H54 (cell line): ENCODE measurements at regions not wholly inside any gene's neighbourhood (a gene's known extent, or its start where the extent isn't known, plus 50 kb on each side); places are given as distances from the start of the nearest gene placed in this dataset.
A peak's percentile ranks its signal among the peaks of the same experiment; 100 is the strongest.

Experiments used
- DNase-seq: peaks from one replicate; pipeline ENCODE4 v3.0.0; 2011; ENCODE audit warnings: low spot score, mixed read lengths; ENCODE audit not compliant: insufficient read length
- FAIRE-seq: peaks from 3 replicates; lab custom pipeline; 2011; peaks lifted over from hg19 to GRCh38; lab: Jason Lieb, UNC
- POLR2A ChIP-seq: IDR thresholded peaks from 2 replicates; pipeline ENCODE4 v1.6.1; 2011; ENCODE audit warnings: low read depth, mild to moderate bottlenecking, low read length

GRCh38 chr11:26896719-26897118 is 97.2 kb upstream of the FIBIN start:
- no peak for DNase-seq
- FAIRE-seq, result no peak
- TF ChIP-seq POLR2A, result no peak

DNA sequence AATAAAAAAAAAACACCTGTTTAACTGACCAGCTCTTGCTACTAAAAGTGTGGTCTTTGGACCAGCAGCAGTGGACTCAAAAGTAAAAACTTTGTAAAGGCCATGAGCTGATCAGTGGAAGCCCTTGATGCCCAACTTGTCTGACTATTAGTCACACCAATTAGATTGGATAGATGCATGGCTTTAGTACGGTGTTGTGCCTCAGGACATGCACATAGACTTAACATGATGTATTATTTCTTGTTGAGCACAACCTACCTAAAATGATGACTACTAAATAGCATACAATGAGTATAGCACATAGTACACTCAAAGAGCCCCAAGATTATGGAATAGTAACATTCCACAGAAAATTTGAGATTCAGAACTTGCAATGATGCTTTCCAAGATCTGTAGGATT is 95.1 kb upstream of the FIBIN start:
- TF ChIP-seq POLR2A, result no peak
- DNase-seq, result no peak
- FAIRE-seq, result no peak

DNA sequence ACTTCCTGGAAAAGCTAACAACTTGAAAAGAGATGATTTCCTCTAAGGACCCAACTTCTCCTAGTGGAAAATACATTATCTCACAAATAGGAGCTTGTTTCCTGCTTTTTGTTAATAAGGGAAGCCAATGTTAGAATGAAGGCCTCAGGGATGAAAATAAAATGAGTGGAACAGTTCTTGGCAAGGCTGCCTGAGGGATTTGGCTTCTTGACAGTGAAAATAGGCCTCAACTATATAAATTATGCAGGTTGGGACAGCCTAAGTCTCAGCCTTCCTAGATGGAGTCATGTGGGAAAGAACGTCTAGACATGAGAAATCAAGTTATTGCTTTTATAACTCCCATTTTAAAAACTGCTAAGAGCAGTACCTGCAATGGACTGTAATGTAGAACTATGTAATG is 92.8 kb upstream of the FIBIN start:
- FAIRE-seq (no peak), DNase-seq (no peak)
- TF ChIP-seq POLR2A, result no peak

- no peak for TF ChIP-seq POLR2A
- DNase-seq (no peak), FAIRE-seq (no peak)
Observed at GRCh38 chr11:26904132-26904531, 89.8 kb upstream of the FIBIN start.

DNA sequence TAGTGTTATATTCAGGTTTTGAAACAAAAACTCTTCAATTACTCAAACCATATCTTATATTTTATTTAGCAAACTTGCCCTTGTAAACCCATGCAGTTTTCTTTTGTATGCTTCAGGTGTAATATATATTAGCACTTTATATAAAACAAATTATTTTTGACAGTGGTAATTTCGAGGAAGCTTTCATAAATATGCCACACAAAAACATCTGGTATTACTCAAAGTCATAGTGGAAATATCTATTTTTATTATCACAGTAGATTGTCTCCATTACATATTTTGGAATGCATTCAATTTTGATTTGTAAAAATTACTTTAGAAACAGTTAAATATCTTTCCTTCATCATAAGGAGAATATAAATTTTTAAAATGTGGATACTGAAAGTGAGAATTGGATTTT is 89.1 kb upstream of the FIBIN start:
- FAIRE-seq (no peak), DNase-seq (no peak)
- TF ChIP-seq POLR2A, result no peak

DNA sequence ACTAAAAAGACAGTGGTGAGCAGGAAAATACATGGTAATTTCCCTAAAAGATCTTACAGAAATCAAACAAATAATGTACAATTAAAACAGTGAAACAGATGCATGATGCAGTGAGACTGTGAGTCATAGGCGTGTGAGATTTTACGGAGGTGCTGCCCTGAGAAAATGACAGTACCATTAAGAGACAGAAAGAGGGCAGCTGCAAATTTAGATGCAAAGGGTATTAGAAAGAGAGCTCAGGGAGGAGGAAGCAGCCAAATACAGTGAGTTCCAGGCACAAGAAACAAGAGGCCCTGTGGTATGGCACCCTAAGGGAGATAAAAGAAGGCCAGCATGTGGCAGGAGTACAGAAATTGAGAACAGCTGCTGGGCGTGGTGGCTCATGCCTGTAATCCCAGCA is 88.5 kb upstream of the FIBIN start:
- FAIRE-seq (no peak), DNase-seq (peak; percentile 2)
- TF ChIP-seq POLR2A, result no peak

DNA sequence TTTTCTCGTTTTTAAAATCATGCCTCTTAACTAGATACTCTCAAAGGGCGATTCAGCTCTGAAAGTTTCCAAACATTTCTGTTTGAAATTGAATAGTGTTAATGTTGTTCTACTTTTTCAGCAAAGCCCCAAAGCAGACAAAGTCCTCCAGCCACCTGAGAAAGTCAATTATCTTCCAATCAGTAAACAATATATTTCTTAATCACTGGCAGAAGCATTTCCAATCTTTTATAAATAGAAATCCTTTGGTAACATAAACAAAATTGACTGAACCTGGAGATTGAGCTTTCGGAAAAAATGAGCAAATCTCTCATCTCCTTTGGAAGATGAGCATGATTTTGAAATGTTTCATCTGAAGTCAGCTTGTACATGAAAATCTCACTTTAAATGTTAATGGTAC is 84.4 kb upstream of the FIBIN start:
- DNase-seq (no peak), FAIRE-seq (no peak)
- TF ChIP-seq POLR2A, result no peak

DNA sequence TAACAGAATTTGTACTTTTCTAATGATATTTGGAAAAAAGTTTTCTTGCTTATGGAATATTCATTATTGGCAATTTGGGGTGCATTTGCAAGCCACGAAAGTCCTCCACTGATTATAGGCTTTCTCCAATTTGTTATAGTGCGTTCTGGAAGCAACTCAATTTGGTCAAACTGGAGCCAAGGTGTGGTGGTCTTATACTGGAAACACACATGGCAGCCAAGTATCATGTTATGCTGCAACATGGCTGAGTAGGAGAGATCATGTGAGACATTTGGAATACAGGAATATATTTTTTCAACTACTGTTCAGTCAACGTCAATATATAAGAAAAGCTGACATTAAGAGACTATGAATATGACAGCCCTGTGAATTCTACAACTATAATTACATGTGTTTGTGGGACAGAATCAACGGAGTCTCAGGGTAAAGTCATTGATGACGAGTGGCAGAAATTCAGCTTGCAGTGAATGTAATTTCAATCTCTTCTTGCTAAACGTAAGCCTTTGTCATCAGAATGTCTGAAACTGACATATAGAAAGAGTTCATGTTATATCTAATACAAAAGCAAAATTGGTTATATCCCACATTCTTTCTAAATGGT is 83.8 kb upstream of the FIBIN start:
- FAIRE-seq (no peak), DNase-seq (no peak)
- TF ChIP-seq POLR2A, result no peak

DNA sequence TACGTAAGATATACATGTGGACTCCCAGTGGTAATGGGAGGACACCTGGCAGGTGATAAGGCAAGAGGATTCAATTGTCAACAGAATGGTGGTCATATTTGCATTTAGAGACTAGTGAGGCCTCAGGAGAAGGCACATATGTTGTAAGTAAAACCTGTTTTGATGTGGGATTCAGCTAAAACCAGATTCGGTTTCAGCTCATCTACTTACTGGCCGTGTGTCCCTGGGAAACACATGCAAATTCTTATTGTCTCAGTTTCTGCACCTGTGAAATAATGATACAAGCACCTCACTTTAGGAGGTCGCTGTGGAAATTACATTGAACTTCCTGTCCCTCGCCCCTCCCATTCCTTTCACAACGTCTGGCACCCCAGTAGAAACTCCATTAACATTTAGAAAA is 78.9 kb upstream of the FIBIN start:
- DNase-seq (no peak), FAIRE-seq (no peak)
- no peak for TF ChIP-seq POLR2A

DNA sequence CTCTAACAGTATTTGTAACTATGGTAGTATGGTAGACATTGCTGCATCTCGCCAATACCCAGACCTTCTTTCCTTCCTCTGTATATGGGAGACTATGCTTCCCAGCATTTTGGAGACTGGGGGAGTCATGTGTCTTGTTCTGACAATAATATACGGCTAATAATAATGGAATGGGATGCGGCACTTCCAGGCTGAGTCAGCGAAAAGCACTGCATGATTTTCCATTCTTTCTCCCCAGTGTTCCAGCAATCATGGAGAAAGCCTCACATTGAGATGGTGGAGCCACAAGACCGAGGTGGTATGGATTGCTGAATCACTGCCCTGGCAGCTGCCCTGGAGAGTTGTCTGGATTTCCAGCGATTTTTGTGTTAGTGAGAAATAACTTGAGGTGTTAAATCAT is 77.1 kb upstream of the FIBIN start:
- no peak for TF ChIP-seq POLR2A
- DNase-seq, result no peak
- FAIRE-seq, result no peak

GRCh38 chr11:26928582-26928981 is 65.3 kb upstream of the FIBIN start:
- FAIRE-seq, result no peak
- no peak for TF ChIP-seq POLR2A
- DNase-seq, result no peak

DNA sequence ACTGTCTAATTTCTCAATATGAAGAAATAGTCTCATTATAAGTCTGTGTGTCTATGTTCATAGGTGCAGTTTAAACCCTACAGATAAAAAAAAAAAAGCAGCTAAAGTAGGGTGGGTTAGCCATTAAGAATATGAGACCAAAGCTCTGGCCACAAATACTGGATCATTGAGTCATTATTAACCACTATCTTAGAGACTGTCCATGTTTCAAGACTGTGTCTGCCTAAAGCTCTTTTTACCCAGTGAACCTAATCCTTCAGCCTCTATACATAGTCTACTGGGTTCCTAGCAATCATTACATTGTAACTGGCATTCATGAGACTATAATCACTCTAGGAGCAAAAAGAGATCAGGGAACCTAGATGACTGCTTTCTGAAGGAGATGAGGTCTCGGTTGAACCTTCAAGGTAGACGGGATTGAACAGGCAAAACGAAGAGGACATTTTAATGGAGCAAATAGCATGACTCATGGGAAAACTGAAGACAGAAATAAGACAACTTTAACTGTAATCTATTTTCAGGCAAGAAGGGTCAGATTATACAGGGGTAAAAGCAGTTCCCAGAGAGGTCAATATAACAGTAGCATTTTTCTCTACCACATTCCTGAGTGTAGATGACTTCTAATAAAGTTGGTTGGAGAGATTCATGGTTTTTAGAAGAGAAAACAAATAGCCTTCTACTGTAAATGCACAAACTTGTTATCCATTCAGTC is 64.0 kb upstream of the FIBIN start:
- FAIRE-seq (no peak), DNase-seq (no peak)
- TF ChIP-seq POLR2A, result no peak

- no peak for FAIRE-seq
- no peak for DNase-seq
Observed at GRCh38 chr11:26930518-26931247, 63.2 kb upstream of the FIBIN start.

GRCh38 chr11:26931248-26931631 is 62.7 kb upstream of the FIBIN start:
- FAIRE-seq (no peak), DNase-seq (no peak)
- TF ChIP-seq POLR2A, result no peak

More at GRCh38 chr11:26930518-26931247, 63.2 kb upstream of the FIBIN start:
- TF ChIP-seq POLR2A, result no peak
